ENCODE measurements at regions not wholly inside any gene's neighbourhood (a gene's known extent, or its start where the extent isn't known, plus 50 kb on each side); places are given as distances from the start of the nearest gene placed in this dataset.

GRCh38 chr18:42623935-42624334, 491.6 kb downstream of the RIT2 start:
- no peak for DNase-seq (ENCODE audit: low read depth in 2 of 2)

DNA sequence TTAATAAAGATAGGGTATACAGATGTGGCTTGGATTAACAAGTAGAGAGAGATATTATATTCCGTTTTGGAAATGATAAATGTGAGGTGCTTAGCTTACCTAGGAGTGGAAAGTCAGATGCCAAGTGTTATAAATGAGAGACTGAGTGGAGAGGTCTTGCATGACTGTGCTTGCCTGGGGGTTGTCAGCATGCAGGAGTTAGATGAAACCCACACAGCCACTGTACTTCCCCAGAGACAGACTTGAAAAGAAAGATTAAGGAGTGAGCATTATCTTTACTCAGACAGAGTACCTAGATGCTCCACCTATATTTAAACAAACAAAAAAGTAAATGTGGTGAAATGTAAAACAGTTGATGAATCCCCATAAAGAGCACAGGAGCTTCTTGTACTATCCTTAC, 482.7 kb downstream of the RIT2 start:
- no peak for DNase-seq (ENCODE audit: low read depth in 2 of 2)

DNA sequence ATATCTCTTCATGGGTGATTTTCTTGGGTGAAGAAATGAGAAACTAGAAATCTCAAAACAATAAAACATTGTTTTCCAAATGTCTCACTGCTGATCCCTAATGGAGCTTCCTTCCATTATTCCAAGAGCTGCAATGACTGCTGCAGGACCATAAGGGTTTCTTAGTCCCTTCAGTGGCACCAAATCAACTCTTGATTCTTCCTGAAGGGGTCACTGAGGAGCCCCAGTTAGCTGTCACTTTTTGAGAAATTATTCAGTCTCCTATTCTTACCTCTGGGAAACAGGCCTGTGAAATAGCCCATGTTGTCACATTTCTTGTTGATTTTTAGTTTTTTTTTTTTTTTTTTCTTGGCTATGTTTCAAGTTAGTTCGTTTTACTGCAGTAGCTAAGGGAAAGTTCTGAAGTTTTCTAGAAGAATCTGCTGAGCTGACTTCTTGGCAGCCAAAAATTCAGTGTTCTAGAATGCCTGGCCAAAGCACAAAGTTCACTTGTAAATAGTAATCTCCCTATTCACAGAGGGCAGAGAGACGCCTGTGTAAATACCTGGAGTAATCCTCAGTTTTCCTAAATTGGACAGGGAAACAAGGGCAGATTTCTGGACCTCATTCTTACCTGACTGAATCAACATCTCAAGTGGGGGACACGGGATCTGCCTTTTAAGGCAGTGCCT, 480.0 kb downstream of the RIT2 start:
- DNase-seq (ENCODE audit: low read depth in 2 of 2) = no peak

- no peak for DNase-seq (ENCODE audit: low read depth in 2 of 2)
Measured at GRCh38 chr18:42636309-42636708, 479.2 kb downstream of the RIT2 start.

DNA sequence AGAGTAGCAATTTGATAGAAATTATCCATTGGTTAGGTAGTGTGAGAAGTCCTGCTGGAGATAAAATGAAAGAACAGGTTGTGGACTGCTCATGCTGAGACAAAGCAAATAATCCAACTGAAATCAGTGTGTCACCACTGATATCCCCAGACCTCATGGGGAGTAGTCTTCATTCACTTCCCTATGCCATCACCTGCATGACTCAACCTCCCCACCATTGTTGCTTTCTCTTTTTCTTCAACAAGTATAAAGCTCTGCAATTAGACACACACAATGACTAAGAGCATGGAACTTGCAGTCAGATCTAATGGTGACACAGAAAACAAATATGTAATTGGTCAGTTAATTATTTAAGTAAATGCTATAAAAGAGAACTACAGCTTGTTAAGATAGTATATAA, 475.3 kb downstream of the RIT2 start:
- DNase-seq (ENCODE audit: low read depth in 2 of 2) = no peak

- no peak for DNase-seq (ENCODE audit: low read depth in 2 of 2)
Measured at GRCh38 chr18:42641996-42642395, 473.5 kb downstream of the RIT2 start.

DNA sequence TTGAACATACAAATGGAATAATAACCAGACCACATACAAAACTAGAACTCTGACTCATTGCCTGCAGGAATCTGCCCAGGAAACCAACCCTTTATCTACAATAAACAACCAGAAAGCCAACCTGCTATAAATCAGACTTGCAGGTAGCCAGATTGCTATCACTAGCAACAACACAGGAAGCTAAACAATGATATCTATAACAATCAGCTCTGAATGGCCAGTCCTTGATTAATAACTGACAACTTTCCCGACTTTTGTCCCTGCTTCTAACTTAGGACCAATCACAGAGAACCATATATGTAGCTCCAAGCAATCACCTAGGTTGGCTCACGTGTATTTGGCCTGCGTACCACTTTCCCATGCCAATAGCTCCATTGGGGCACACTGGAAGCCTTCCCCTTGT, 470.8 kb downstream of the RIT2 start:
- no peak for DNase-seq (ENCODE audit: low read depth in 2 of 2)

DNA sequence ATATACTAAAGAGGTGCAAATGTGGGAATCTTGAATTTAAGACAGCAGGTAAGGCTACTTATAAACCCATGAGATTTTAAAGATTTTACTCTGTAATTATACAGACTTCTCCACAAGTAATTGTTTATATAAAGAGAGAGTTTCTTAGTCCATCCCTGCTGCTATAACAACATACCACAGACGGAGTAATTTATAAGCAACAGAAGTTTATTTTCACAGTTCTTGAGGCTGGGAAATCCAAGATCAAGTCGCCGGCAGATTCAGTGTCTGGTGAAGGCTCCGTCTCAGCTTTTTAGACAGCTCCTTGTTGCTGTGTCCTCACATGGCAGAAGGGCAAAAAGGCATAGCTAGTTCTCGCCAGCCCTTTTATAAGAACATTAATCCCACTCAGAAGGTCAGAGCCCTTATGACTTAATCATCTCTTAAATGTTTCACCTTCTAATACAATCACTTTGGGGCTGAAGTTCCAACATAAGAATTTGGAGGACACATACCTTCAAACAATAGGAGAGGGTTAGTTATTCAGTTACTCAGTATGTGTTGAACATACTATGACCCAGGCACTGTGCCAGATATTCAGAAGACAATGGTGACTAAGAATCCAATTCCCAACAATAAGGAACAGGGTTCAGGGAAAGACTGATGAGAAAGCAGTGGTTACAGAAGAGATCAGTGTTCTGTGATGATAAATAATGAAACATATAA, 466.0 kb downstream of the RIT2 start:
- DNase-seq (ENCODE audit: low read depth in 2 of 2) = no peak

GRCh38 chr18:42654556-42654955, 460.9 kb downstream of the RIT2 start:
- no peak for DNase-seq (ENCODE audit: low read depth in 2 of 2)

GRCh38 chr18:42657551-42657950, 457.9 kb downstream of the RIT2 start:
- no peak for DNase-seq (ENCODE audit: low read depth in 2 of 2)

DNA sequence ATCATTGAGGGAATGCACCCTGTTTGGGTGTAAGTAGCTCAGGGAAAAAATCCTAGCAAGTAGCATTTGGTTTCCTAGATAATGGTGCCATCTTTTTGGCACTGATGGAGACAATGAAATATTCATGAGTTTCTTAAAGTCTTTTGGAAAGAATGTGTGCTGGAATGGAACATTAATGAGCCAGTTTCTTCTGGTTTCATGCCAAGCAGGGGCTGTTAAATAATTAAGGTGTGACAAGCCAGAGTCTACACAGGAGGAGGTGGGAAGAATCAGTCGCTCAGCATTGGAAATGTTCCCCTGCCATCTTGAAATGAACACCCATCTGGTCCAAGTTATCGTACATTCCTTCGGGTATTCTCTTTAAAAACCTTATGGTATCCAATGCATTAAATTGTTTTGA, 457.3 kb downstream of the RIT2 start:
- DNase-seq (ENCODE audit: low read depth in 2 of 2) = no peak

GRCh38 chr18:42659187-42659586, 456.3 kb downstream of the RIT2 start:
- no peak for DNase-seq (ENCODE audit: low read depth in 2 of 2)

- no peak for DNase-seq (ENCODE audit: low read depth in 2 of 2)
Measured at GRCh38 chr18:42670860-42671259, 444.6 kb downstream of the RIT2 start.

DNA sequence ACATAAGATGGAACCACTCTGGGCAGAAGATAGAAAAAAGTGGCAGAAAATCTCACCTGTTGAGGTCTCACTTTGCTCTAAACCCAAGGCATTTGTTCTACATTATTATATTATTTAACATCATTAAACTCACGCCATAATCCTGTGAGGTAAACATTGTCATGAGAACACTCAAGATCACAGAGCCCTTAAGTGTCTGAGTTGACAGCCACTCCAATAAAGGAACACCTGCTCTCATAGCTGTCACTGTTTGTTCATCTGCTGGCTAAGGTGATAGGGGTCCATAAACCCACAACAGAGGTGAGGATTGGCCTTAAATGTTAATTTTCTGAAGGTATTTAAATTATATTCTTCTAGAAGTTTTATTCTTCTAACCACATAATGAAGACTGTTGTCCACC, 439.7 kb downstream of the RIT2 start:
- no peak for DNase-seq (ENCODE audit: low read depth in 2 of 2)

DNA sequence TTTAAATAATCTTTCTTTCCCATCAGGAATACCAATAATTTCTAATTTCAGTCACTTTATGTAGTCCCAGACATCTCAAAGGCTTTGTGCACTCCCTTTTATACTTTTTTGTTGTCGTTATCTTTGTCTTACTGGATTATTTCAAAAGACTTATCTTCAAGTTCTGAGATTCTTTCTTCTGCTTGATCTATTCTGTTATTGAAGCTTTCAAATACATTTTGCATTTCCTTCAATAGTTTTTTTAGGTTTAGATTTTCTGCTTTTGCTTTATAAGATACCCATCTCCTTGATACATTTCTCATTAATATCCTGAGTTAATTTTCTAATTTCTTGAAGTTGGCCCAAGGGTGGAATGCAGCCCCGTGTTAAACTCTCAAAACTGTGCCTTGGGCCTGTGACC, 432.4 kb downstream of the RIT2 start:
- no peak for DNase-seq (ENCODE audit: low read depth in 2 of 2)

GRCh38 chr18:42689310-42689709, 426.2 kb downstream of the RIT2 start:
- no peak for DNase-seq (ENCODE audit: low read depth in 2 of 2)

Measured in stimulated activated CD8-positive, alpha-beta memory T cell treated with anti-CD3 and anti-CD28 coated beads, Interleukin-2, amount 100 ng/mL, for 1 hour (primary cell).